ENCODE measurements at regions not wholly inside any gene's neighbourhood (a gene's known extent, or its start where the extent isn't known, plus 50 kb on each side); places are given as distances from the start of the nearest gene placed in this dataset.

GRCh38 chr11:79676396-79676795, 235.6 kb upstream of the TENM4 start:
- H3K4me3 Mint-ChIP-seq: no peak overlapping the region
- H3K27me3 Mint-ChIP-seq: peaks cover 8% of the 10 kb centered on the region
- no peaks in the 10 kb centered on the region for H3K4me1 Mint-ChIP-seq
- no peak for DNase-seq
- peaks cover 3 to 9% of the 10 kb centered on the region in 2 donors for H3K9me3 Mint-ChIP-seq
- ATAC-seq: no peak
- H3K27ac Mint-ChIP-seq: no peak overlapping the region

GRCh38 chr11:79675081-79675480, 234.3 kb upstream of the TENM4 start:
- peaks cover 8% of the 10 kb centered on the region for H3K27me3 Mint-ChIP-seq
- H3K4me1 Mint-ChIP-seq: no peaks in the 10 kb centered on the region
- H3K9me3 Mint-ChIP-seq: peaks cover 3 to 9% of the 10 kb centered on the region in 2 donors
- no peak overlapping the region for H3K27ac Mint-ChIP-seq
- no peak overlapping the region for H3K4me3 Mint-ChIP-seq
- ATAC-seq (no peak), DNase-seq (no peak)

GRCh38 chr11:79672786-79673185, 232.0 kb upstream of the TENM4 start:
- H3K4me3 Mint-ChIP-seq: no peak overlapping the region
- H3K27ac Mint-ChIP-seq: no peak overlapping the region
- no peaks in the 10 kb centered on the region for H3K27me3 Mint-ChIP-seq
- no peak for ATAC-seq
- no peaks in the 10 kb centered on the region for H3K4me1 Mint-ChIP-seq
- DNase-seq: no peak
- H3K9me3 Mint-ChIP-seq: peaks cover 3 to 9% of the 10 kb centered on the region in 2 donors

GRCh38 chr11:79671401-79671800, 230.6 kb upstream of the TENM4 start:
- Mint-ChIP-seq H3K27me3 (no peaks in the 10 kb centered on the region), H3K9me3 (peaks cover 3 to 16% of the 10 kb centered on the region in 2 donors), H3K4me3 (no peak overlapping the region), H3K4me1 (no peaks in the 10 kb centered on the region), H3K27ac (no peak overlapping the region)
- ATAC-seq (no peak), DNase-seq (no peak)

- Mint-ChIP-seq H3K27ac (no peak overlapping the region), H3K4me3 (no peak overlapping the region), H3K27me3 (no peaks in the 10 kb centered on the region), H3K4me1 (no peaks in the 10 kb centered on the region), H3K9me3 (peaks cover 0 to 16% of the 10 kb centered on the region in 2 donors)
- ATAC-seq (no peak), DNase-seq (no peak)
Measured at GRCh38 chr11:79670882-79671281, 230.1 kb upstream of the TENM4 start.

- Mint-ChIP-seq H3K9me3 (peaks cover 0 to 16% of the 10 kb centered on the region in 2 donors), H3K27ac (no peak overlapping the region), H3K27me3 (no peaks in the 10 kb centered on the region), H3K4me1 (no peaks in the 10 kb centered on the region), H3K4me3 (no peak overlapping the region)
- DNase-seq: no peak
- no peak for ATAC-seq
Measured at GRCh38 chr11:79668575-79668974, 227.7 kb upstream of the TENM4 start.

GRCh38 chr11:79667380-79667779, 226.6 kb upstream of the TENM4 start:
- DNase-seq (no peak), ATAC-seq (no peak)
- Mint-ChIP-seq H3K27ac (peak overlapping the region in 1 of 2 donors; percentile 20), H3K4me1 (no peaks in the 10 kb centered on the region), H3K4me3 (no peak overlapping the region), H3K27me3 (no peaks in the 10 kb centered on the region), H3K9me3 (peaks cover 0 to 10% of the 10 kb centered on the region in 2 donors)

GRCh38 chr11:79663017-79663416, 222.2 kb upstream of the TENM4 start:
- Mint-ChIP-seq H3K27ac (no peak overlapping the region), H3K4me1 (no peaks in the 10 kb centered on the region), H3K4me3 (no peak overlapping the region), H3K27me3 (no peaks in the 10 kb centered on the region), H3K9me3 (peaks cover 0 to 7% of the 10 kb centered on the region in 2 donors)
- no peak for ATAC-seq
- DNase-seq: no peak

- ATAC-seq (no peak), DNase-seq (no peak)
- H3K27me3 Mint-ChIP-seq: no peaks in the 10 kb centered on the region
- H3K4me1 Mint-ChIP-seq: no peaks in the 10 kb centered on the region
- no peak overlapping the region for H3K27ac Mint-ChIP-seq
- H3K9me3 Mint-ChIP-seq: peaks cover 0 to 6% of the 10 kb centered on the region in 2 donors
- no peak overlapping the region for H3K4me3 Mint-ChIP-seq
Measured at GRCh38 chr11:79661373-79661772, 220.5 kb upstream of the TENM4 start.

- ATAC-seq (no peak), DNase-seq (no peak)
- Mint-ChIP-seq H3K9me3 (peaks cover 13 to 21% of the 10 kb centered on the region in 2 donors), H3K4me1 (no peaks in the 10 kb centered on the region), H3K27ac (no peak overlapping the region), H3K4me3 (no peak overlapping the region), H3K27me3 (no peaks in the 10 kb centered on the region)
Measured at GRCh38 chr11:79648766-79649520, 208.1 kb upstream of the TENM4 start.

GRCh38 chr11:79637219-79637618, 196.4 kb upstream of the TENM4 start:
- no peaks in the 10 kb centered on the region for H3K27me3 Mint-ChIP-seq
- no peak overlapping the region for H3K27ac Mint-ChIP-seq
- H3K9me3 Mint-ChIP-seq: peaks cover 0 to 16% of the 10 kb centered on the region in 2 donors
- ATAC-seq (no peak), DNase-seq (no peak)
- no peak overlapping the region for H3K4me3 Mint-ChIP-seq
- H3K4me1 Mint-ChIP-seq: no peaks in the 10 kb centered on the region

- H3K4me1 Mint-ChIP-seq: no peaks in the 10 kb centered on the region
- no peak overlapping the region for H3K27ac Mint-ChIP-seq
- peaks cover 0 to 6% of the 10 kb centered on the region in 2 donors for H3K9me3 Mint-ChIP-seq
- no peaks in the 10 kb centered on the region for H3K27me3 Mint-ChIP-seq
- H3K4me3 Mint-ChIP-seq: no peak overlapping the region
- no peak for ATAC-seq
- no peak for DNase-seq
Measured at GRCh38 chr11:79634905-79635304, 194.1 kb upstream of the TENM4 start.

- Mint-ChIP-seq H3K27ac (no peak overlapping the region), H3K27me3 (no peaks in the 10 kb centered on the region), H3K9me3 (peaks cover 4% of the 10 kb centered on the region in 2 donors), H3K4me1 (no peaks in the 10 kb centered on the region), H3K4me3 (no peak overlapping the region)
- ATAC-seq: no peak
- DNase-seq: no peak
Measured at GRCh38 chr11:79627281-79627680, 186.5 kb upstream of the TENM4 start.

- no peak for ATAC-seq
Measured at GRCh38 chr11:79626135-79627075, 185.6 kb upstream of the TENM4 start.

GRCh38 chr11:79623375-79623774, 182.5 kb upstream of the TENM4 start:
- Mint-ChIP-seq H3K4me1 (no peaks in the 10 kb centered on the region), H3K27me3 (peaks cover 7% of the 10 kb centered on the region), H3K4me3 (no peak overlapping the region), H3K27ac (no peak overlapping the region), H3K9me3 (peaks cover 7 to 13% of the 10 kb centered on the region in 2 donors)
- no peak for DNase-seq
- no peak for ATAC-seq

More at GRCh38 chr11:79626135-79627075, 185.6 kb upstream of the TENM4 start:
- Mint-ChIP-seq H3K9me3 (peaks cover 4 to 7% of the 10 kb centered on the region in 2 donors), H3K27me3 (no peaks in the 10 kb centered on the region), H3K4me3 (no peak overlapping the region), H3K27ac (no peak overlapping the region), H3K4me1 (no peaks in the 10 kb centered on the region)
- no peak for DNase-seq

GRCh38 chr11:79617561-79617960, 176.7 kb upstream of the TENM4 start:
- Mint-ChIP-seq H3K4me3 (no peak overlapping the region), H3K27ac (no peak overlapping the region), H3K27me3 (peaks cover 7% of the 10 kb centered on the region), H3K4me1 (no peaks in the 10 kb centered on the region), H3K9me3 (peaks cover 14 to 22% of the 10 kb centered on the region in 2 donors)
- DNase-seq (no peak), ATAC-seq (no peak)
